A673 (cell line): ENCODE measurements at regions not wholly inside any gene's neighbourhood (a gene's known extent, or its start where the extent isn't known, plus 50 kb on each side); places are given as distances from the start of the nearest gene placed in this dataset.

Source experiments
- EZH2 ChIP-seq: fragments of 200-600 bp; sonication (generic); IDR thresholded peaks from 2 replicates; pipeline ENCODE4 v1.6.1; 2017; ENCODE audit warnings: borderline replicate concordance, low read depth, mild to moderate bottlenecking, mixed read lengths, antibody characterized with exemption, low read length; ENCODE audit not compliant: poor library complexity, severe bottlenecking
- TF ChIP-seq, protein P1 (sequence below): fragments of 300-800, 200-600 bp; sonication (generic); conservative IDR thresholded peaks from 2 replicates; pipeline ENCODE4 v1.5.1; 2017; ENCODE audit warnings: low read depth, mild to moderate bottlenecking, antibody characterized with exemption, low read length, moderate library complexity, mixed read lengths

GRCh38 chr4:111814961-111815360 is 330.3 kb upstream of the FAM241A start:
- TF ChIP-seq EZH2: no peak
- TF ChIP-seq, protein P1, sequence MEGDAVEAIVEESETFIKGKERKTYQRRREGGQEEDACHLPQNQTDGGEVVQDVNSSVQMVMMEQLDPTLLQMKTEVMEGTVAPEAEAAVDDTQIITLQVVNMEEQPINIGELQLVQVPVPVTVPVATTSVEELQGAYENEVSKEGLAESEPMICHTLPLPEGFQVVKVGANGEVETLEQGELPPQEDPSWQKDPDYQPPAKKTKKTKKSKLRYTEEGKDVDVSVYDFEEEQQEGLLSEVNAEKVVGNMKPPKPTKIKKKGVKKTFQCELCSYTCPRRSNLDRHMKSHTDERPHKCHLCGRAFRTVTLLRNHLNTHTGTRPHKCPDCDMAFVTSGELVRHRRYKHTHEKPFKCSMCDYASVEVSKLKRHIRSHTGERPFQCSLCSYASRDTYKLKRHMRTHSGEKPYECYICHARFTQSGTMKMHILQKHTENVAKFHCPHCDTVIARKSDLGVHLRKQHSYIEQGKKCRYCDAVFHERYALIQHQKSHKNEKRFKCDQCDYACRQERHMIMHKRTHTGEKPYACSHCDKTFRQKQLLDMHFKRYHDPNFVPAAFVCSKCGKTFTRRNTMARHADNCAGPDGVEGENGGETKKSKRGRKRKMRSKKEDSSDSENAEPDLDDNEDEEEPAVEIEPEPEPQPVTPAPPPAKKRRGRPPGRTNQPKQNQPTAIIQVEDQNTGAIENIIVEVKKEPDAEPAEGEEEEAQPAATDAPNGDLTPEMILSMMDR: no peak
